Activated CD8-positive, alpha-beta memory T cell treated with anti-CD3 and anti-CD28 coated beads, Interleukin-2, amount 10 ng/mL, durations not matched to agents 7 days and 5 days (primary cell): ENCODE measurements at regions not wholly inside any gene's neighbourhood (a gene's known extent, or its start where the extent isn't known, plus 50 kb on each side); places are given as distances from the start of the nearest gene placed in this dataset.
A peak's percentile ranks its signal among the peaks of the same experiment; 100 is the strongest.

Experiments
- ATAC-seq: fragments of 150-1000 bp; cut with Tn5 transposase; one replicate; pipeline ENCODE4 v1.10.0; 2021; ENCODE audit warnings: moderate library complexity
- CTCF ChIA-PET: fragments of 350-600 bp; sonication (Branson Sonifier 250); formaldehyde crosslinking; loops from one replicate; lab custom pipeline; 2021; ENCODE audit warnings: antibody characterized with exemption; lab: Charles Lee
- DNase-seq: peaks from one replicate; pipeline ENCODE4 v3.0.0-alpha.2; 2020
- H3K27ac Mint-ChIP-seq: one replicate; pipeline ENCODE4 v1.8.0; 2021; ENCODE audit warnings: mild to moderate bottlenecking, mixed read lengths
- H3K27me3 Mint-ChIP-seq: one replicate; pipeline ENCODE4 v1.8.0; 2021; ENCODE audit warnings: mixed read lengths
- H3K36me3 Mint-ChIP-seq: one replicate; pipeline ENCODE4 v1.8.0; 2021; ENCODE audit warnings: mild to moderate bottlenecking, mixed read lengths
- H3K4me1 Mint-ChIP-seq: one replicate; pipeline ENCODE4 v1.8.0; 2021; ENCODE audit warnings: mixed read lengths
- H3K4me3 Mint-ChIP-seq: one replicate; pipeline ENCODE4 v1.8.0; 2021; ENCODE audit warnings: mild to moderate bottlenecking, moderate library complexity, mixed read lengths
- H3K9me3 Mint-ChIP-seq: one replicate; pipeline ENCODE4 v1.8.0; 2022; ENCODE audit warnings: low read depth, mixed read lengths

DNA sequence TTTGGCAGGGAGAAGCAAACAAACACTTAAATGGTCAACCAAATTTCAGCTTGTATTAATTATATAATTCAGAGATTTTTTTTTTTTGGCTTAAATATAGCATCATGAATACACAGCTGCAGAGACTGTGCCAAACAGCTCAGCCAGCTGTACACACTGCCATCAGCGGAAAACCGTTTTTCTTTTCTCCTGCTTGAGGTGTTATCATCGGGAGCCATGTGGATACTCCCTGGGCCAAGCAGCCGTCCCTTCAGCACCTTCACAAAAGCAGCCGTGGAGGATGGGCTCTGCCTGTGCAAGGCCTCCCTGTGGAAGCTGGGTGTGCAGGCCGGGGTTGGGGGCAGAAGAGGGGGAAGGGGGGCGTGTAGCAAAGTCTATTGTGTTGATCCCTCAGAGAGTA is 85.0 kb downstream of the NUF2 start:
- Mint-ChIP-seq H3K9me3 (no peaks in the 10 kb centered on the region), H3K36me3 (no peaks in the 10 kb centered on the region), H3K4me3 (no peak overlapping the region), H3K27ac (no peak overlapping the region), H3K4me1 (no peaks in the 10 kb centered on the region), H3K27me3 (peaks cover 3% of the 10 kb centered on the region)
- DNase-seq: no peak
- no peak for ATAC-seq
- CTCF ChIA-PET: no interaction called here

DNA sequence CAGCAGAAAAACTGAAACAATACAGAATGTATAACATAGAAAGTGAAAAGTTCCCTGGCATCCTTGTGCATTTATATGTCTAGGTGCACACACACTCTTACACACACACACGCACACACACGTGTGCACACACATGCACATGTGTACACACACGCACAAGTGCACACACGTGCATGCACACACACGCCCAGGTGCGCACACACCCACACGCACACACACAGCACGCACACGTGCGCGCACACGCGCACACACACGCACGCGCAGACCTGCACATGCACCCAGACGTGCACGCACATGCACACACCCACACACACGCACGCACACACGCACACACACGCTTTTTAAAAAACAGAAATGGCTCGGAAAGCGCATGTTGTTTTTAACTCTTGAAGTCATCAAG is 86.5 kb downstream of the NUF2 start:
- ATAC-seq: no peak
- H3K4me3 Mint-ChIP-seq: no peak overlapping the region
- no peak overlapping the region for H3K27ac Mint-ChIP-seq
- peaks cover 3% of the 10 kb centered on the region for H3K27me3 Mint-ChIP-seq
- no peaks in the 10 kb centered on the region for H3K36me3 Mint-ChIP-seq
- no peaks in the 10 kb centered on the region for H3K9me3 Mint-ChIP-seq
- no peaks in the 10 kb centered on the region for H3K4me1 Mint-ChIP-seq
- CTCF ChIA-PET: no interaction called here
- no peak for DNase-seq

DNA sequence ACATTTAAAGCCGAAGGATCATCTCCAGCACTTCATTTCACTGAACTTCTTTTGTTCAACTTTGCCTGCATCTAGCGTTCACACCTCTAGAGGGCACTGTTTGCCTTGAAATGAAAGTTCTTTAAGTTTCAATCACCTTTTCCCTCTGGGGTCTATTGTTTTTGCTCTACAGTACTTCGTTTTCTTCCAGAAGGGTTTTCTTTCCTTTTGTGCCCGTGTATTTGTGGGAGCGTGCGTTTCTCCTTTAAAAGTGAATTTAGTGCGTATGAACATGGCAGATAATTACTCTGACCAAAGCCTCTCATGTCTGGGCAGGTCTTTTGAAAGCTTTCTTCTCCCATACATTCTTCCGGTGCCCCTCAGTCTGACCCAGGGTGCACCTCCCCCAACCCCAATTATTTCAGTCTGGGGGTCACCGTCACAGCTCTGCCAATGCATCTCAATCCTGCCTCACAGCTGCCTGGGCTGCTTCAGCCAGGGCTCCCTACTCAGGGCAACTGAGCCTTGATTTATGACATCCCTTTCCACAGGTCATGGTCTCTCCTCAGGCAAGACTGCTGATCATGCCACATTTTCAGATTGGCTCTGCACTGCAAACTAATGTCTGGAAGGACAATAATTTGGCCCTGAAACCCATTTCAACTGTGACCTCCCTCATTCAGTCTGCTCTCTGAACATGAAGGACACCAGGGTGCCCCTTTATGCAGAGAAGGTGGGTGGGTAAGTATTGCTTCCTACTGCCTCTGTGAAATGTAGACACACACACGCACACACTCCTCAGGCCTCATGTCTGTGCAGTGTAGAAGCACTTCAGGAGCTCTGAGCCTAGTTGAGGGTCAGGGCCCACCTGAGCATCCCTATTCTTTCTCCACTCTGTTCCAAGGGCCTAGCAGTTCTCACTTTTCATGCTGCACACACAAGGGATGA is 88.6 kb downstream of the NUF2 start:
- DNase-seq (peak; percentile 49), ATAC-seq (no peak)
- no peaks in the 10 kb centered on the region for H3K9me3 Mint-ChIP-seq
- no peaks in the 10 kb centered on the region for H3K36me3 Mint-ChIP-seq
- CTCF ChIA-PET: interaction anchor here (1.1 to 2.4 kb wide), 2 partner anchors 1377 to 1662 kb away, joined by 4 to 5 read pairs; no protein-coding TSS in a partner anchor
- no peak overlapping the region for H3K27ac Mint-ChIP-seq
- peaks cover 3% of the 10 kb centered on the region for H3K27me3 Mint-ChIP-seq
- H3K4me1 Mint-ChIP-seq: no peaks in the 10 kb centered on the region
- H3K4me3 Mint-ChIP-seq: no peak overlapping the region

DNA sequence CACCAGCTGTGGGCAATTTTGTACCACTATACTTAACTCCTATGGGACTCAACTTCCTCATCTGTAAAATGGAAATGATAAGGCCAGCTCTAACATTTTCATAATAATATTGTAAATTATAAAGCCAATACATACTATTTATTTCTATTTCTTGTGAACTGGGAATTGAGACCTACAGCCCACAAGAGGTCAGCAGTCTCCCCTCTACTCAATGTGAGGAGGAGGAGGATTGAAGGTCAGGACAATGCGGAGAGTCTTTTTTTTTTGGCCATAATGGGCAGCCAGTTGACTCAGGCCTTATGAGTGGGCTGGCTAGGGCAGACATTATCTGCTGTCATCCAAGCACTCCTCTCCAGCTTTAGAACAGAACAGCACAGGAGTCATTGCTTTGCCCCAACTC is 90.5 kb downstream of the NUF2 start:
- H3K36me3 Mint-ChIP-seq: no peaks in the 10 kb centered on the region
- H3K9me3 Mint-ChIP-seq: no peaks in the 10 kb centered on the region
- CTCF ChIA-PET: interaction anchor here (2.4 kb wide), 1 partner anchor 1375 kb away, joined by 5 read pairs; no protein-coding TSS in a partner anchor
- H3K27ac Mint-ChIP-seq: no peak overlapping the region
- no peaks in the 10 kb centered on the region for H3K4me1 Mint-ChIP-seq
- H3K4me3 Mint-ChIP-seq: no peak overlapping the region
- peaks cover 6% of the 10 kb centered on the region for H3K27me3 Mint-ChIP-seq
- ATAC-seq: no peak
- DNase-seq: no peak

DNA sequence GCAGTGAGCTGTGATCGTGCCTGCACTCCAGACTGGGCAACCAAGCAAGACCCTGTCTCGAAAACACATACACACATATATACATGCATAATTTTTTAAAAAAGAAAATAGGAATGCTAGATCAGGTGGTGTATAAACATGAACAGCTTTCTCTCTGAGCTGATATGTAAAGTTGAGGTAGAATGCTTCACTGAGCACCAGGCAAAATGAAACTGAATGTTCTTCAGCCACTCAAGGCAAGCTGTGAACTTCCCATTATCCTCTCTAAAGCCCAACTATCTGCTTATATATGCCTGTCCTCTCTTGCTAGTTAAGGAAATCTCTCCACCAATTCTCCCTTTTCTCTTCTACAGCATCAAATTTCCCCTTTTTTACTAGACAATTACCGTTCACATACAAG is 93.0 kb downstream of the NUF2 start:
- Mint-ChIP-seq H3K9me3 (no peaks in the 10 kb centered on the region), H3K4me1 (no peaks in the 10 kb centered on the region), H3K27ac (no peak overlapping the region), H3K4me3 (no peak overlapping the region), H3K36me3 (no peaks in the 10 kb centered on the region), H3K27me3 (peaks cover 5% of the 10 kb centered on the region)
- ATAC-seq (no peak), DNase-seq (no peak)
- CTCF ChIA-PET: no interaction called here

DNA sequence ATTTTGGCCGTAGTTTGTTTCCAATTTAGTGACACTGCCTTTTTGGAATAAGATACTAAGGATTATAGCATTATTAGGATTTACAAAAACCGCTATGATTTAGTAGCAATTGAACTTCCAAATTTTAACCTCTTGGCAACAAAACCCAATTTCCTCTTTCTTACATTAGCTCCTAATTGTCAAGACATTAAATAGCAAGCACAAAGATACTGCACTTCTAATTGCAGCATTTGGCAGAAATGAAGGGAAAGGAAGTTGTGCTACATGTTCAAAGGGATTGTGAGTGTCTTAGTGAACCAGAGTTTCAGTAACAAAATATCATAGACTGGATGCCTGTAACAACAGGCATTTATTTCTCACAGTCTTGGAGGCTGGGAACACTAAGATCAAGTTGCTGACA is 99.9 kb downstream of the NUF2 start:
- CTCF ChIA-PET: no interaction called here
- ATAC-seq (no peak), DNase-seq (no peak)
- H3K27ac Mint-ChIP-seq: no peak overlapping the region
- H3K4me1 Mint-ChIP-seq: no peaks in the 10 kb centered on the region
- no peaks in the 10 kb centered on the region for H3K36me3 Mint-ChIP-seq
- H3K27me3 Mint-ChIP-seq: no peaks in the 10 kb centered on the region
- no peaks in the 10 kb centered on the region for H3K9me3 Mint-ChIP-seq
- H3K4me3 Mint-ChIP-seq: no peak overlapping the region

DNA sequence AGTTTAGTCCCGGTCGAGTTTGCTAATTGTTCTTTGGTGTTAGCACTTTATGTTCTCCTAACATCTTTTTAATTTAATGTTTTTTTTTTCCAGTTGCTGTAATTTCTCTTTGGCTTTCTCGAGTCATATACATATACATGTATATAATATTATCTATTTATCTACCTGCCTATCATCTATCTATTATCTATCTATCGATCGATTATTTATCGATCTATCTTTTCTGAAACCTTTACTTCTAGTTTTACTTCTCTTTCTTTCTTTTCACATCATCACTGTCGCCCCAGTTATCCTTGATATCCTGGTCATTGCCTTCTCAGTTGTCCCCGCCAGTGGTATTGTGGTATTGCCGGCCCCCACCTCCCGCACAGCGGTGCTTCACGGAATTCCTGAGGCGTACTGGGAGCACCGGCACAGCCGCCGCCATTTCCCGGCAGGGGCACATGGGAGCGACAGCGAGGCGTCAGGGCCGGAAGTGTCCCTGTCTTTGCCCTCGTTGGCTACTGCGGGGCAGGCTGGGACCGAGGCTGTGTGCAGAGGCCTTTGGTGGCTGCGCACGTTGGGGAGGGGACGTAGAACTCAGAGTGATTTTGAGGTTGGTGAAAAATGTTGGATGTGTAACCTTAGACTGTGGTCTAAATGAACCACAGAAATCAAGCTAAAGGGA is 101.1 kb downstream of the NUF2 start:
- no peak overlapping the region for H3K27ac Mint-ChIP-seq
- no peak overlapping the region for H3K4me3 Mint-ChIP-seq
- no peaks in the 10 kb centered on the region for H3K4me1 Mint-ChIP-seq
- no peak for DNase-seq
- H3K9me3 Mint-ChIP-seq: no peaks in the 10 kb centered on the region
- no peaks in the 10 kb centered on the region for H3K36me3 Mint-ChIP-seq
- no peak for ATAC-seq
- CTCF ChIA-PET: no interaction called here
- H3K27me3 Mint-ChIP-seq: no peaks in the 10 kb centered on the region

DNA sequence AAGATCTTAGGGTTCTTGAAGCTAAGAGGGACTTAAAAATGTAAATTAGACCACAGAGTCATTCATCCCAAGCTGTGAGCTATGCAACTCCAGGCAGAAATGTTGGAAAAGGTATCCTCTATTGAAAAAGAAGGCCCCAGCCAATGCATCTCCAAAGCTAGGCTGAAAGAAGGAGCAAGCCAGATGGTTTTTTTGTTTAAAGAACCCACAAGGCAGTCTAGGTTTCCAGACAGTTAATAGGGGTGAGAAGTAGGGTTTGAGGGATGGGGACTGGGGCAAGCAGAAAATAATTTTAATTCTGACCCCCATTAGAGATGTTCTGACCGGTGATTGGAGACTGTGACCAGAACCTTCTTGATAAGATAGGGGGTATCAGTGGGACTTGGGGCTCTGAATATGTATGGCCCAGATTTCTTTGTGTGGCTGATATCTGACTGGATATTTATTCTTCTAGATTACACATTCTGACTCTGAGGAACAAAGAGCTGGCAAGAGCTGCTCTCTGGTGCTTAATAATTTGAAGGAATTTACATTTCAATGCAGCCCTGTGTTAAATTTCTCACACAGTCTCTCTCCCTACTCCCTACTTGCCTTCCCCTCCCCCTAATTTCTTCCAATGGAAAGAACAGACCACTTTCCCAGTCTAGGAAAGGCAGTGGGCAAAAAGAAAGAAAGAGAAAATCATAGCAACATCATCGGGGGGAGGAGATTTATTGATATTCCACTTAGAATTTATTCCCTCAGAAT is 104.9 kb downstream of the NUF2 start:
- Mint-ChIP-seq H3K27ac (no peak overlapping the region), H3K36me3 (no peaks in the 10 kb centered on the region), H3K27me3 (no peaks in the 10 kb centered on the region), H3K4me3 (no peak overlapping the region), H3K4me1 (no peaks in the 10 kb centered on the region), H3K9me3 (no peaks in the 10 kb centered on the region)
- CTCF ChIA-PET: no interaction called here
- no peak for ATAC-seq
- DNase-seq: no peak

DNA sequence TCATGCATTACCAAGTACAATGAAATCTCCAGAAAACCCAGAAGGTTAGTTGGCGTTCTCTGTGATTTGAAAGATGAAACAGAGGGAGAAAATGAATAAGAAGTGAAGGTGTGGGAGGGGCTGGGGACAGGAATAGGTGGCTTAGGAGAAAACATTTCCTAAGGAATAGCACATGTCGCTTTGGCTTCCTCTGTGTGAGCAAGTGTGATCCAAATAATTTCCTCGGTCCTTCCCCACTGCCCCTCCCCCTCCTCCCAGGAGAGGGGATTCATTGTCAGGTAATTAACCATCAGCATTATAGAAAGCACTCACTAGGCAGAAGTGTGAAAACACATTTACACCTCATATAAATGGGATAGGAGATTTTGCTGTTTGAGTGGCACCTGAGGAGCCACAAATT is 105.5 kb downstream of the NUF2 start:
- Mint-ChIP-seq H3K4me1 (no peaks in the 10 kb centered on the region), H3K4me3 (no peak overlapping the region), H3K27me3 (no peaks in the 10 kb centered on the region), H3K9me3 (peaks cover under 1% of the 10 kb centered on the region), H3K27ac (no peak overlapping the region), H3K36me3 (no peaks in the 10 kb centered on the region)
- DNase-seq: no peak
- CTCF ChIA-PET: no interaction called here
- no peak for ATAC-seq

DNA sequence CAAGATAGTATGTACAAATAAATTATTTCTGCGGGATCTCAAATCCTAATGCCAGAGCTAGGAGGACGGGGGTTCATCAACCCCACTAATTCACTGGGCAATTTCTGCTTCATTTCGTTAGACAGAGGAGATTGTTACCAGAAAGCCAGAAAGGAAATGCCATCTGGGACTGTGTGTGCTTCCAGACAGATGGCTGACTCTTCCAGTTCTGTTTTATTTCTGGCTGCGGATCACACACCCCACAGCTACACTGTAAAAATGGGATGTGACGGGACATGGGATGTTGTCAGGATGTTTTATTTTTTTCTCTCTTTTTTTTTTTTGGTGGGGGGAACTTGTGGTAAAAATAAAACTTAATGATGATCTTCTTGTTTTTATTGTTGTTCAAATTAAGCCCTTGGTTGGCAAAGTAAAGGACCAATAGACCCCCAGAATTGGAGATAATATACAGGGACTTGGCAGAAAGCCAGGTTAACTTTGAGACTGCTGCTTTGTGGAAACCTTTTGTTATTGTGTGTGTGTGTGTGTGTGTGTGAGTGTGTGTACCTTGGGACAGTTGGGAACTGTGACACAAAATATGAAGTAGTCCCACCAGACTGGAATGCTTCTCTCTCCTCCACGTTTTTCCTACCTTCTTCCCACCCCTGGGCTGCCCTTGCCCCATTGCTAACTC is 114.5 kb downstream of the NUF2 start:
- Mint-ChIP-seq H3K27me3 (peaks cover 7% of the 10 kb centered on the region), H3K4me1 (no peaks in the 10 kb centered on the region), H3K4me3 (no peak overlapping the region), H3K27ac (no peak overlapping the region), H3K36me3 (no peaks in the 10 kb centered on the region), H3K9me3 (peaks cover 2% of the 10 kb centered on the region)
- CTCF ChIA-PET: no interaction called here
- ATAC-seq (no peak), DNase-seq (no peak)

DNA sequence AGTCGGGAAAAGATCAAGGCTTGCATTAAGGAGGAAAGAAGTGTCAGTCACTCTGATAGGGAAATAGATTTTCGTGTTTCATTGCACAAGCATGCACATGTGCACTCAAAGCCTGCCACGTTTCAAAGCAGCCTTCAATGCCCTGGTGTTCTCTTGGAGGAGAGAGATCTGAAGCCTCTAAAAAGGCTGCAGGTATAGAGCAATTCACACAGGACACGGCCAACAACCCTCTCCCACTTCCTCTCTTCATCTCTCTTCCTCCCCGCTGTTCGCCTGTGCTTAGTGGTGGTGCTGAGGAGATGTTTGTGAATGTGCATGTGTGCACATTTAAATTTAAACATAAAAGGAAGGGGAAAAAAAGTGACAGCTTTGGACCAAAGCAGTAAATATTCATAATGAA is 117.7 kb downstream of the NUF2 start:
- no peaks in the 10 kb centered on the region for H3K36me3 Mint-ChIP-seq
- CTCF ChIA-PET: no interaction called here
- no peaks in the 10 kb centered on the region for H3K9me3 Mint-ChIP-seq
- peaks cover 7% of the 10 kb centered on the region for H3K27me3 Mint-ChIP-seq
- no peak for DNase-seq
- ATAC-seq: no peak
- H3K27ac Mint-ChIP-seq: no peak overlapping the region
- no peak overlapping the region for H3K4me3 Mint-ChIP-seq
- H3K4me1 Mint-ChIP-seq: no peaks in the 10 kb centered on the region

DNA sequence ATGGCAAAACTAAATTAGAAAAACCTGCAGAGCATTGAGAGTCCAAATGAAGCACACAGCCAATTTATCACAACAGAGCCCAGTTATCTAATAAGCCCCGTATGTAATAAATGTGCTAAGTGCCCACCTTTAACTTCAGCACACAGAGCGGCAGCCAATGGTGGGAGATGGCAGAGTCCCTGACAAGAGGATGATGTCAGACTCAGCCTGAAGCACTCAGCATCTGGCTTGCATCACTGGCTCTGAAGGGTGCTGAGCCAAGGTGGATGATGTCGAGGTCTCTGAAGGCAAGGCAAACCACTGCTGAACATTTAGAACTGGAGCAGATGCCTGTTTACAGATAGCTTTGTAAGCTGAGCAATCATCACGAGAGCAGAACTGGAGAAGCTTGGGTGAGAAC is 118.3 kb downstream of the NUF2 start:
- H3K4me1 Mint-ChIP-seq: no peaks in the 10 kb centered on the region

DNA sequence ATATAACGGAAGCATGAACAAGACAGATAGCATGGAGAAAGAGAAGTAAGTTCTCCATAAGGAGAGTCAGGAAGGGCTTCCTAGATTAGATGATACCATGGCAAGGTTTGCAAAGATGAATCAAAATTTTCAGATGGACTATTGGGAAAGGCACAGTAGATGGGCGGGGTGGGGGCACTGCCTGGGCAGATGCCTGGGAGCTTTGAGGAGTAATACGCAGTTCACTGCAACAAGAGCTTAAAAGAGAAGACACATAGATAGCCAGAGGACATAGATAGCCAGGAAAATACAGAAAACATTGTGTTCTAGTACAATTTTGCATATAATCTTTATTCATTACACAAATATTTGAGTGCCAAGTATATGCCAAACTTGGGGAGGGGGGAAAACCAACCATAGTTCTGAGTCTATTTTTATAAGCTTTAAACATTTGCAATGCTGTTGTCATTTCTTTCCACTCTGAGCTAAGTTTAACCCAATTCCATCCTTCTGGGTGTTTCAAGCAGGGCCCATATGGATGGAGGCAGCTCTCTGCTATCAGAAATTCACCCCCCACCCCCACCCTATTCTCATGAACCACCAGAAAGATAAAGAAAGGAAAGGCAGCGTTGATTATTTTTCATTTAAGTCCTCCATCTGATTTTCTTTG is 120.6 kb downstream of the NUF2 start:
- Mint-ChIP-seq H3K27ac (no peak overlapping the region), H3K4me3 (no peak overlapping the region), H3K4me1 (no peaks in the 10 kb centered on the region), H3K36me3 (no peaks in the 10 kb centered on the region), H3K27me3 (peaks cover 7% of the 10 kb centered on the region), H3K9me3 (no peaks in the 10 kb centered on the region)
- CTCF ChIA-PET: no interaction called here
- DNase-seq (no peak), ATAC-seq (no peak)

More for the DNA sequence above, 118.3 kb downstream of the NUF2 start:
- DNase-seq (no peak), ATAC-seq (no peak)
- no peaks in the 10 kb centered on the region for H3K9me3 Mint-ChIP-seq
- CTCF ChIA-PET: no interaction called here
- H3K36me3 Mint-ChIP-seq: no peaks in the 10 kb centered on the region
- no peak overlapping the region for H3K4me3 Mint-ChIP-seq
- H3K27ac Mint-ChIP-seq: no peak overlapping the region
- peaks cover 7% of the 10 kb centered on the region for H3K27me3 Mint-ChIP-seq
